Natural killer cell (primary cell): ENCODE measurements at regions not wholly inside any gene's neighbourhood (a gene's known extent, or its start where the extent isn't known, plus 50 kb on each side); places are given as distances from the start of the nearest gene placed in this dataset.

ENCODE experiments used
- ATAC-seq, 3 donors: fragments of 150-1000 bp in 2 of 3; fragments of 200-7000 bp in 1 of 3; cut with Tn5 transposase; 1 replicate in 1 of 3; 2 replicates in 2 of 3; pipeline ENCODE4 v1.10.0; 2021; ENCODE audit warnings: mild to moderate bottlenecking in 2 of 3, moderate library complexity in 2 of 3
- DNase-seq, 2 donors: peaks; one replicate each; pipeline versions ENCODE4 v3.0.0 to v3.0.0-alpha.2; 2013 to 2021; ENCODE audit warnings: mixed read lengths in 1 of 2
- H3K27ac ChIP-seq: one replicate; pipeline ENCODE4 v1.5.1; 2013; ENCODE audit warnings: mild to moderate bottlenecking, low read length
- H3K27me3 ChIP-seq: one replicate; pipeline ENCODE4 v1.6.1; 2013; ENCODE audit warnings: low read length; ENCODE audit not compliant: control insufficient read depth, insufficient read depth
- H3K36me3 ChIP-seq: one replicate; pipeline ENCODE4 v1.6.1; 2013; ENCODE audit warnings: low read length; ENCODE audit not compliant: control insufficient read depth, insufficient read depth
- H3K4me1 ChIP-seq: one replicate; pipeline ENCODE4 v1.6.1; 2013; ENCODE audit warnings: low read length; ENCODE audit not compliant: control insufficient read depth, insufficient read depth
- H3K4me3 ChIP-seq: one replicate; pipeline ENCODE4 v1.5.1; 2013; ENCODE audit warnings: low read length
- H3K9me3 ChIP-seq: one replicate; pipeline ENCODE4 v1.6.1; 2013; ENCODE audit warnings: low read length; ENCODE audit not compliant: control insufficient read depth, insufficient read depth
- H3K27ac Mint-ChIP-seq, 2 donors: one replicate each; pipeline ENCODE4 v1.8.0; 2022; ENCODE audit warnings: mild to moderate bottlenecking in 2 of 2, mixed read lengths in 2 of 2, moderate library complexity in 1 of 2
- H3K27me3 Mint-ChIP-seq, 2 donors: one replicate each; pipeline ENCODE4 v1.8.0; 2022; ENCODE audit warnings: low read depth in 2 of 2, mixed read lengths in 2 of 2
- H3K36me3 Mint-ChIP-seq: one replicate; pipeline ENCODE4 v1.8.0; 2022; ENCODE audit warnings: mixed read lengths
- H3K4me1 Mint-ChIP-seq, 2 donors: one replicate each; pipeline ENCODE4 v1.8.0; 2022; ENCODE audit warnings: mixed read lengths in 2 of 2
- H3K4me3 Mint-ChIP-seq: one replicate; pipeline ENCODE4 v1.8.0; 2022; ENCODE audit warnings: mild to moderate bottlenecking, moderate library complexity, mixed read lengths
- H3K9me3 Mint-ChIP-seq, 2 donors: one replicate each; pipeline ENCODE4 v1.8.0; 2022; ENCODE audit warnings: mixed read lengths in 2 of 2
- CTCF ChIP-seq: fragments of 200-600 bp; IDR thresholded peaks from one replicate; pipeline ENCODE4 v1.8.0; 2022; ENCODE audit warnings: antibody characterized with exemption
- WGBS: methylation state at CpG from one replicate; pipeline ENCODE4 v1.1.7; 2013; ENCODE audit warnings: missing lambda C conversion rate; ENCODE audit not compliant: insufficient coverage; 5-methylcytosine and 5-hydroxymethylcytosine counted together
- intact Hi-C: fragments of 100-400 bp; cut with micrococcal nuclease; formaldehyde crosslinking; loops from one replicate; pipeline ENCODE4 v1.14.2; 2022

DNA sequence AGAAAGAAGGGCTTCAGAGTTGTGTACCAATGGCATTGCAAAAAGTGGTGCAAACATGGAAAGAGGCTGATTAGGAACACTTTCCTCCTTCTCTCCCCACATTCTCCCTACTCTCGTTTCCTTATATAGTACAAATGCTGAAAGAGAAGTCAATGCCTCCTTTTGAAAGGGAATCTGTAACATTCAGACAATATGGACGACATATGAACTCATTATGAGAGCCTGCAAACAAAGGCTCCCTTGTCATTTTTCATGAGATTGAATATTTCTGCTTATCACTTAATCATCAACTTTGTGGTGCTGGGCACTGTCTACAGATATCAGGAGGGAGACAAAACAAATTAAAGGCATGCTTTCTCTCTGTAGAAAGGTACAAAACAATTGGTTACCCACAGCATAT lies 437.1 kb upstream of the PHF14 start:
- no peaks in the 10 kb centered on the region for H3K4me1 ChIP-seq
- Mint-ChIP-seq H3K36me3 (no peaks in the 10 kb centered on the region), H3K4me3 (no peak overlapping the region), H3K4me1 (no peaks in the 10 kb centered on the region), H3K27me3 (peaks cover 0 to 2% of the 10 kb centered on the region in 2 donors), H3K9me3 (no peaks in the 10 kb centered on the region), H3K27ac (no peak overlapping the region)
- no peaks in the 10 kb centered on the region for H3K27me3 ChIP-seq
- H3K9me3 ChIP-seq = no peaks in the 10 kb centered on the region
- intact Hi-C loops = no loop called here
- no peak for TF ChIP-seq CTCF
- no peak for ATAC-seq
- no peaks in the 10 kb centered on the region for H3K36me3 ChIP-seq
- 73% methylated on average over 1 of the region's 2 CpGs for WGBS
- H3K4me3 ChIP-seq = no peak overlapping the region
- no peak overlapping the region for H3K27ac ChIP-seq
- DNase-seq = no peak

DNA sequence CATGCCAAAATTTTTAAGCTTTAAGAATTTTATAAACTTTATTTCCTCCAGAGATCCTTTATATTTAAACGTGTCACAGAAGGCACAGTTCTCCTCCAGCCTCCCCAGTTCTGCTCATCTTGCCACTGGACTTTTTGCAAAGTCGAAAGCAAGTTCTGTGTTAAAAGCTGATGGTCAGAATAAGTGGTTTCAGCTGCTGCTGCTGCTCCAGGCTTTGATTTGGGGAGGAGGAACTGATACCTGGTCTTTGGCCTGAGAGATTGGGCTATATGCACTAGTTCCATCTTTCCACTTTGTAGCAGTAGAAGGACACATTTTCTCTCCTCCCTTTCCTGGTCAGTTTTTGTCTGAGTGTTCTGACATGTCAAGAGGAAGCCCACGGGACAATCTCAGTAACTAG lies 435.9 kb upstream of the PHF14 start:
- H3K4me1 Mint-ChIP-seq = no peaks in the 10 kb centered on the region
- 64% methylated on average over 3 of the region's 3 CpGs for WGBS
- no peak overlapping the region for H3K27ac Mint-ChIP-seq
- H3K9me3 Mint-ChIP-seq = peaks cover 0 to 2% of the 10 kb centered on the region in 2 donors
- no peak for TF ChIP-seq CTCF
- no peaks in the 10 kb centered on the region for H3K27me3 ChIP-seq
- no peaks in the 10 kb centered on the region for H3K4me1 ChIP-seq
- no peaks in the 10 kb centered on the region for H3K9me3 ChIP-seq
- no peak overlapping the region for H3K27ac ChIP-seq
- DNase-seq (no peak), ATAC-seq (no peak)
- no peaks in the 10 kb centered on the region for H3K36me3 ChIP-seq
- no peaks in the 10 kb centered on the region for H3K36me3 Mint-ChIP-seq
- intact Hi-C loops = no loop called here
- no peak overlapping the region for H3K4me3 Mint-ChIP-seq
- peaks cover 0 to 2% of the 10 kb centered on the region in 2 donors for H3K27me3 Mint-ChIP-seq
- no peak overlapping the region for H3K4me3 ChIP-seq

GRCh38 chr7:10557375-10557774 lies 416.3 kb upstream of the PHF14 start:
- Mint-ChIP-seq H3K27ac (no peak overlapping the region), H3K36me3 (no peaks in the 10 kb centered on the region), H3K4me1 (no peaks in the 10 kb centered on the region), H3K4me3 (no peak overlapping the region), H3K9me3 (no peaks in the 10 kb centered on the region), H3K27me3 (peaks cover 0 to 10% of the 10 kb centered on the region in 2 donors)
- H3K36me3 ChIP-seq = no peaks in the 10 kb centered on the region
- H3K4me1 ChIP-seq = no peaks in the 10 kb centered on the region
- DNase-seq (no peak), ATAC-seq (no peak)
- H3K27ac ChIP-seq = no peak overlapping the region
- no peaks in the 10 kb centered on the region for H3K27me3 ChIP-seq
- TF ChIP-seq CTCF = no peak
- WGBS = 94% methylated on average over 5 of the region's 5 CpGs
- H3K9me3 ChIP-seq = no peaks in the 10 kb centered on the region
- intact Hi-C loops = no loop called here
- H3K4me3 ChIP-seq = no peak overlapping the region

GRCh38 chr7:10560497-10560896 lies 413.2 kb upstream of the PHF14 start:
- Mint-ChIP-seq H3K27ac (no peak overlapping the region), H3K9me3 (peaks cover 0 to 2% of the 10 kb centered on the region in 2 donors), H3K4me3 (no peak overlapping the region), H3K36me3 (no peaks in the 10 kb centered on the region), H3K27me3 (no peaks in the 10 kb centered on the region), H3K4me1 (no peaks in the 10 kb centered on the region)
- Histone ChIP-seq H3K27ac (no peak overlapping the region), H3K27me3 (no peaks in the 10 kb centered on the region), H3K4me3 (no peak overlapping the region), H3K9me3 (no peaks in the 10 kb centered on the region), H3K36me3 (no peaks in the 10 kb centered on the region), H3K4me1 (no peaks in the 10 kb centered on the region)
- intact Hi-C loops = no loop called here
- no peak for TF ChIP-seq CTCF
- ATAC-seq = no peak
- no peak for DNase-seq
